HG02610 (cell line): ENCODE measurements at regions not wholly inside any gene's neighbourhood (a gene's known extent, or its start where the extent isn't known, plus 50 kb on each side); places are given as distances from the start of the nearest gene placed in this dataset.
"Not testable (repeated sequence)": the region's sequence is repeated elsewhere in the genome, so short reads cannot be mapped to it uniquely, and the experiment has no call there.

ENCODE experiments used
- ATAC-seq: cut with Tn5 transposase; IDR thresholded peaks from one replicate; pipeline ENCODE4 v1.9.1; 2021; ENCODE audit warnings: mild to moderate bottlenecking, moderate library complexity; ENCODE audit not compliant: unreplicated experiment

- no peak for ATAC-seq
These were observed 485.4 kb downstream of the FRK start for GRCh38 chr6:115575285-115575684.

GRCh38 chr6:115573861-115574260 lies 486.8 kb downstream of the FRK start:
- ATAC-seq = no peak

GRCh38 chr6:115570331-115570730 lies 490.4 kb downstream of the FRK start:
- no peak for ATAC-seq

GRCh38 chr6:115554060-115554459 lies 506.6 kb downstream of the FRK start:
- ATAC-seq = no peak

GRCh38 chr6:115551527-115551926 lies 509.2 kb downstream of the FRK start:
- no peak for ATAC-seq

- ATAC-seq = no peak
These were observed 515.1 kb downstream of the FRK start for GRCh38 chr6:115545672-115545986.

GRCh38 chr6:115544765-115545671 lies 515.7 kb downstream of the FRK start:
- no peak for ATAC-seq

GRCh38 chr6:115540077-115540869 lies 520.4 kb downstream of the FRK start:
- no peak for ATAC-seq

- ATAC-seq = no peak
These were observed 521.2 kb downstream of the FRK start for GRCh38 chr6:115539531-115539930.

- ATAC-seq = no peak
These were observed 535.9 kb downstream of the FRK start for GRCh38 chr6:115524821-115525220.

GRCh38 chr6:115521747-115522146 lies 538.9 kb downstream of the FRK start:
- not testable (repeated sequence) for ATAC-seq

GRCh38 chr6:115514656-115515055 lies 546.0 kb downstream of the FRK start:
- no peak for ATAC-seq

GRCh38 chr6:115512923-115513322 lies 547.8 kb downstream of the FRK start:
- ATAC-seq = no peak

GRCh38 chr6:115511771-115512170 lies 548.9 kb downstream of the FRK start:
- ATAC-seq = no peak

- not testable (repeated sequence) for ATAC-seq
These were observed 558.3 kb downstream of the FRK start for GRCh38 chr6:115502432-115502831.

- ATAC-seq = no peak
These were observed 565.5 kb downstream of the FRK start for GRCh38 chr6:115495184-115495583.

- no peak for ATAC-seq
These were observed 573.4 kb downstream of the FRK start for GRCh38 chr6:115487331-115487730.

- no peak for ATAC-seq
These were observed 575.3 kb downstream of the FRK start for GRCh38 chr6:115485400-115485799.

GRCh38 chr6:115480543-115480942 lies 580.1 kb downstream of the FRK start:
- ATAC-seq = not testable (repeated sequence)

GRCh38 chr6:115474443-115475041 lies 586.1 kb downstream of the FRK start:
- no peak for ATAC-seq

- ATAC-seq = no peak
These were observed 592.3 kb downstream of the FRK start for GRCh38 chr6:115468272-115469005.
